ENCODE measurements at regions not wholly inside any gene's neighbourhood (a gene's known extent, or its start where the extent isn't known, plus 50 kb on each side); places are given as distances from the start of the nearest gene placed in this dataset.

GRCh38 chr1:188270497-188270896 lies 1441.7 kb downstream of the PLA2G4A start:
- Mint-ChIP-seq H3K36me3 (ENCODE audit: low read depth) (no peaks in the 10 kb centered on the region), H3K27ac (no peak overlapping the region), H3K4me3 (no peak overlapping the region), H3K9me3 (peaks cover 4% of the 10 kb centered on the region), H3K27me3 (ENCODE audit: low read depth, poor library complexity) (no peaks in the 10 kb centered on the region), H3K4me1 (no peaks in the 10 kb centered on the region)
- TF ChIP-seq, protein P1, sequence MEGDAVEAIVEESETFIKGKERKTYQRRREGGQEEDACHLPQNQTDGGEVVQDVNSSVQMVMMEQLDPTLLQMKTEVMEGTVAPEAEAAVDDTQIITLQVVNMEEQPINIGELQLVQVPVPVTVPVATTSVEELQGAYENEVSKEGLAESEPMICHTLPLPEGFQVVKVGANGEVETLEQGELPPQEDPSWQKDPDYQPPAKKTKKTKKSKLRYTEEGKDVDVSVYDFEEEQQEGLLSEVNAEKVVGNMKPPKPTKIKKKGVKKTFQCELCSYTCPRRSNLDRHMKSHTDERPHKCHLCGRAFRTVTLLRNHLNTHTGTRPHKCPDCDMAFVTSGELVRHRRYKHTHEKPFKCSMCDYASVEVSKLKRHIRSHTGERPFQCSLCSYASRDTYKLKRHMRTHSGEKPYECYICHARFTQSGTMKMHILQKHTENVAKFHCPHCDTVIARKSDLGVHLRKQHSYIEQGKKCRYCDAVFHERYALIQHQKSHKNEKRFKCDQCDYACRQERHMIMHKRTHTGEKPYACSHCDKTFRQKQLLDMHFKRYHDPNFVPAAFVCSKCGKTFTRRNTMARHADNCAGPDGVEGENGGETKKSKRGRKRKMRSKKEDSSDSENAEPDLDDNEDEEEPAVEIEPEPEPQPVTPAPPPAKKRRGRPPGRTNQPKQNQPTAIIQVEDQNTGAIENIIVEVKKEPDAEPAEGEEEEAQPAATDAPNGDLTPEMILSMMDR (IDR thresholded peaks at IDR 0.05): no peak
- no peak for DNase-seq

DNA sequence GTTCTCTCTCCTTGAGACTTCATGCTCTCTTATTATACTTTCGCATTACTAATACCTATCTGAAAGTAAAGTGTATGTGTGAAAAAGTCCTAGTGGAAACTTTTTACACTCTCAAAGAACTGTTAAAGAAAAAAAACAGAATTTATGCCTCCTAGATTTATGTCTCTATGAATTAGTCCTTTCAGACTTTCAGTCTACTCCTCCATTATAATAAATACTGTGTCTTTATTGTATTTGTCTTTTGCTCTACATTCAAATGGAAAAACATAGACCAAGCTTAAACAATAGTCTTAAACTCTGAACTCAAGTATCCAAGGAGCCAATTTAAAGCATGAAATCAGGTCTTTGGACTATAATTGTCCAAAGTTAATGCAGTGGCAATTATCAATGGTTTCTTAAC lies 1449.0 kb downstream of the PLA2G4A start:
- H3K27me3 Mint-ChIP-seq (ENCODE audit: low read depth, poor library complexity): no peaks in the 10 kb centered on the region
- no peak overlapping the region for H3K27ac Mint-ChIP-seq
- no peak overlapping the region for H3K4me3 Mint-ChIP-seq
- no peaks in the 10 kb centered on the region for H3K9me3 Mint-ChIP-seq
- H3K36me3 Mint-ChIP-seq (ENCODE audit: low read depth): no peaks in the 10 kb centered on the region
- DNase-seq: no peak
- TF ChIP-seq, protein P1 (IDR thresholded peaks at IDR 0.05): no peak
- no peaks in the 10 kb centered on the region for H3K4me1 Mint-ChIP-seq

- TF ChIP-seq, protein P1 (IDR thresholded peaks at IDR 0.05): no peak
- Mint-ChIP-seq H3K4me1 (no peaks in the 10 kb centered on the region), H3K4me3 (no peak overlapping the region), H3K27ac (no peak overlapping the region), H3K36me3 (ENCODE audit: low read depth) (no peaks in the 10 kb centered on the region), H3K27me3 (ENCODE audit: low read depth, poor library complexity) (no peaks in the 10 kb centered on the region), H3K9me3 (no peaks in the 10 kb centered on the region)
- no peak for DNase-seq
Observed at GRCh38 chr1:188281921-188282320, 1453.2 kb downstream of the PLA2G4A start.

GRCh38 chr1:188295157-188295556 lies 1466.4 kb downstream of the PLA2G4A start:
- H3K4me3 Mint-ChIP-seq: no peak overlapping the region
- no peaks in the 10 kb centered on the region for H3K4me1 Mint-ChIP-seq
- H3K9me3 Mint-ChIP-seq: no peaks in the 10 kb centered on the region
- TF ChIP-seq, protein P1 (IDR thresholded peaks at IDR 0.05): no peak
- no peak overlapping the region for H3K27ac Mint-ChIP-seq
- H3K36me3 Mint-ChIP-seq (ENCODE audit: low read depth): no peaks in the 10 kb centered on the region
- DNase-seq: no peak
- H3K27me3 Mint-ChIP-seq (ENCODE audit: low read depth, poor library complexity): peaks cover 3% of the 10 kb centered on the region

- Mint-ChIP-seq H3K4me3 (no peak overlapping the region), H3K27ac (no peak overlapping the region), H3K27me3 (ENCODE audit: low read depth, poor library complexity) (no peaks in the 10 kb centered on the region), H3K36me3 (ENCODE audit: low read depth) (no peaks in the 10 kb centered on the region), H3K9me3 (peaks cover 15% of the 10 kb centered on the region), H3K4me1 (no peaks in the 10 kb centered on the region)
- DNase-seq: no peak
- TF ChIP-seq, protein P1 (IDR thresholded peaks at IDR 0.05): no peak
Observed at GRCh38 chr1:188302746-188303145, 1474.0 kb downstream of the PLA2G4A start.

GRCh38 chr1:188314557-188315137 lies 1485.9 kb downstream of the PLA2G4A start:
- H3K4me1 Mint-ChIP-seq: peaks cover 12% of the 10 kb centered on the region

More at GRCh38 chr1:188314557-188315137, 1485.9 kb downstream of the PLA2G4A start:
- TF ChIP-seq, protein P1 (IDR thresholded peaks at IDR 0.05): no peak
- no peak overlapping the region for H3K27ac Mint-ChIP-seq
- H3K9me3 Mint-ChIP-seq: no peaks in the 10 kb centered on the region
- H3K4me3 Mint-ChIP-seq: no peak overlapping the region
- H3K27me3 Mint-ChIP-seq (ENCODE audit: low read depth, poor library complexity): no peaks in the 10 kb centered on the region
- no peak for DNase-seq
- H3K36me3 Mint-ChIP-seq (ENCODE audit: low read depth): no peaks in the 10 kb centered on the region

Measured in nephron progenitor cell (in vitro differentiated cells).